Thyroid gland (tissue), 4 donors: ENCODE measurements at regions not wholly inside any gene's neighbourhood (a gene's known extent, or its start where the extent isn't known, plus 50 kb on each side); places are given as distances from the start of the nearest gene placed in this dataset.

Source experiments
- DNase-seq, 2 donors: peaks; one replicate each; pipeline ENCODE4 v3.0.0-alpha.2; 2019
- H3K27ac ChIP-seq, 3 donors: fragments of 200-600 bp; sonication (generic); 1 replicate in 2 of 3; 2 replicates in 1 of 3; pipeline ENCODE4 v1.5.1; 2016 to 2019; ENCODE audit warnings: mild to moderate bottlenecking in 1 of 3, moderate library complexity in 1 of 3
- H3K27me3 ChIP-seq: fragments of 200-600 bp; sonication (generic); one replicate; pipeline ENCODE4 v1.5.1; 2019
- H3K36me3 ChIP-seq, 2 donors: fragments of 200-600 bp; sonication (generic); one replicate each; pipeline ENCODE4 v1.5.1; 2016 to 2019
- H3K4me1 ChIP-seq, 2 donors: fragments of 200-600 bp; sonication (generic); one replicate each; pipeline ENCODE4 v1.5.1; 2017 to 2019
- H3K4me3 ChIP-seq, 3 donors: fragments of 200-600 bp; sonication (generic); replicated peaks in 1 of 3; 1 replicate in 2 of 3; 2 replicates in 1 of 3; pipeline ENCODE4 v1.5.1; 2016; ENCODE audit warnings: mild to moderate bottlenecking in 1 of 3
- H3K9me3 ChIP-seq: fragments of 200-600 bp; sonication (generic); one replicate; pipeline ENCODE4 v1.5.1; 2017
- POLR2A ChIP-seq, 2 donors: fragments of 450-650 bp; IDR thresholded peaks; one replicate each; pipeline ENCODE4 v1.6.1; 2017; ENCODE audit warnings: antibody characterized with exemption in 2 of 2, mild to moderate bottlenecking in 2 of 2, moderate library complexity in 1 of 2
- WGBS, 2 donors: methylation state at CpG; one replicate each; pipeline ENCODE4 v1.1.5; 2017; 5-methylcytosine and 5-hydroxymethylcytosine counted together
- intact Hi-C: fragments of 100-400 bp; cut with DNase I; formaldehyde crosslinking; loops from one replicate; pipeline ENCODE4 v1.15.1; 2023
- TF ChIP-seq, protein P1 (sequence below), 6 experiments: fragments of 200-600 bp in 3 of 6; fragments of 450-650 bp in 3 of 6; sonication (generic) in 3 of 6; IDR thresholded peaks; one replicate each; pipeline ENCODE4 v1.5.1; 2016 to 2019; ENCODE audit warnings: antibody characterized with exemption in 6 of 6, mild to moderate bottlenecking in 2 of 6, inconsistent platforms in 1 of 6, moderate library complexity in 1 of 6

DNA sequence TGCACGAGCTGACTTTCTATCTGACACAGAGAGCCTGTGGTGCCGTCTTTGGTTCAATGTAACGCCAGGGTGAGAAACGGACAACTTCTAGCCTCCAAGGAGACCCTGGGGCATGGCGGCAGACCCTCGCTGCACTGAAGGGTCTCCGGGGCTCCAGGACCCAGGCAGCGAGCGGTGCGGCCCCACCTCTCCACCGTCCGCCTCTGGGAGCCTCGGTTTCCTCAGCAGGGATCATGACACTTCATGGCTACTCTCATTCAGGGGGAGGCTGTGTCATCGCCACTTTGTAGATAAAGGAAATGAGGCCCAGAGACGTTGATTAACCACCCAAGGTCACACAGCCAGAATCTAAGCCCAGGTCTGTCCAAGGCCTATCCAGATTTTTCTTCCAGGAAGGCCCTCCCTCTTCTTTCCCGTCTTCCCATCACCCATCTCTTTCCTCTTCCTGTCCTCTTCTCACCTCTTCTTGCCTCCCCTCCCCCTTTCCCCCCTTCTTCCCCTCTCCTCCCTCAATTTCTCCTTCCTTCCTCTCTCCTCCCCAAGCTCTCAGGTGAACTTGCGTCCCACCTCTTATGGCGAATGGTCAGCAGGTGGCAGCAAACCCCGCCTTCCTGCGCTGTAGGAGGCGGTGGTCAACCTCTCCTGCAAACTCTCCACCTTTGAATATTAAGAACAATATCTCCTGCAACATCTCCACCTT, 69.3 kb upstream of the HMX1 start:
- WGBS, 2 donors: 66 to 70% methylated on average over 20 to 21 of the region's 21 CpGs
- H3K4me1 ChIP-seq: no peaks in the 10 kb centered on the region
- peak; percentile 18 to 20 for DNase-seq
- H3K27me3 ChIP-seq: no peaks in the 10 kb centered on the region
- no peaks in the 10 kb centered on the region for H3K9me3 ChIP-seq
- intact Hi-C loops: no loop called here
- TF ChIP-seq, protein P1, sequence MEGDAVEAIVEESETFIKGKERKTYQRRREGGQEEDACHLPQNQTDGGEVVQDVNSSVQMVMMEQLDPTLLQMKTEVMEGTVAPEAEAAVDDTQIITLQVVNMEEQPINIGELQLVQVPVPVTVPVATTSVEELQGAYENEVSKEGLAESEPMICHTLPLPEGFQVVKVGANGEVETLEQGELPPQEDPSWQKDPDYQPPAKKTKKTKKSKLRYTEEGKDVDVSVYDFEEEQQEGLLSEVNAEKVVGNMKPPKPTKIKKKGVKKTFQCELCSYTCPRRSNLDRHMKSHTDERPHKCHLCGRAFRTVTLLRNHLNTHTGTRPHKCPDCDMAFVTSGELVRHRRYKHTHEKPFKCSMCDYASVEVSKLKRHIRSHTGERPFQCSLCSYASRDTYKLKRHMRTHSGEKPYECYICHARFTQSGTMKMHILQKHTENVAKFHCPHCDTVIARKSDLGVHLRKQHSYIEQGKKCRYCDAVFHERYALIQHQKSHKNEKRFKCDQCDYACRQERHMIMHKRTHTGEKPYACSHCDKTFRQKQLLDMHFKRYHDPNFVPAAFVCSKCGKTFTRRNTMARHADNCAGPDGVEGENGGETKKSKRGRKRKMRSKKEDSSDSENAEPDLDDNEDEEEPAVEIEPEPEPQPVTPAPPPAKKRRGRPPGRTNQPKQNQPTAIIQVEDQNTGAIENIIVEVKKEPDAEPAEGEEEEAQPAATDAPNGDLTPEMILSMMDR (IDR thresholded peaks at IDR 0.05): peak in 2 of 6 experiments; percentile 36 to 43
- TF ChIP-seq POLR2A (IDR thresholded peaks at IDR 0.05): no peak
- H3K36me3 ChIP-seq: no peaks in the 10 kb centered on the region
- H3K4me3 ChIP-seq: no peak overlapping the region
- H3K27ac ChIP-seq: no peak overlapping the region

DNA sequence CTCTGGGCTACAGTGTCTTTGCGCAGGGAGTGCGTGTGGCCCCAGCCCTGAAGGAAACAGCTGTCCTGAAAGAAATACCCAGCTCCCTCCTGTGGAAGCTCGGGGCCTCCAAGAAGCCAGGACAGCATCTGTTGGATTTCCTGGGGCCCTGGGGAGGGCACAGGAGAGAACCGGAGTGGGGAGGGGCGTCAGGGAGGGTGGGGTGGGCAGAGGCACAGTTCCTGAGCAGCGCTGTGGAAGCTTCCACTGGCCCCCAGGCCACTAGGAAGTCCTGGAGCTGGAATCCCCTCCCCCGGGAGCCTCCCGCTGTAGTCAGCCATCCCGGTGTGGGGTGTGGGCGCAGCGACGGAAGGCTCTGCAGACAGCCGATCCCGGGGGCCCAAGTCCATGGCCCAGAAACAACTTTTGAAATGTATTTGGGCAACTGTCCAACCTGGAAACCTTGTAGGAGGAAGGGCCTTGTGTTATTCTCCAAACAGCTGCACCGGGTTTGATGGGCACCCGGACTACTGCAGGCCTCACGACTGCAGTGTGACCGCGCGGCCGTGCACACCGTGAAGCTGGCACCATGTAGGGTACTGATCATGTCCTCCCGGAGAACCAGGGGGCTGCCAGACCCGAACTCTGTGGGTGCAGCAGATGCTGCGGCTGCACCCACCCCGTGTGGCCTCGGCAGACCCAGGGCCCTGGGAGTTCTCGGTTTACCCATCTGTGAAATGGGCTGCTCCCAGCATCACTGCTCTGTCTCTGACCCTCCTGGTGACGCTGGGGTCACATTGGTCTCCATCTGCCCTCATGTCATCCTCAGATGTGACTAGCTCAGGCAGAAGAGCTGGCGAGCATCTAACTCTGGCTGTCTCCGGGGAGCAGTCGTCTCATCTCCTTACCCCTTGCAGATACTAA, 68.5 kb upstream of the HMX1 start:
- Histone ChIP-seq H3K27ac (no peak overlapping the region), H3K9me3 (no peaks in the 10 kb centered on the region), H3K36me3 (no peaks in the 10 kb centered on the region), H3K4me1 (no peaks in the 10 kb centered on the region), H3K4me3 (no peak overlapping the region), H3K27me3 (no peaks in the 10 kb centered on the region)
- intact Hi-C loops: no loop called here
- WGBS, 2 donors: 9 to 33% methylated on average over 4 to 31 of the region's 32 CpGs
- DNase-seq: no peak
- TF ChIP-seq POLR2A (IDR thresholded peaks at IDR 0.05): no peak
- TF ChIP-seq, protein P1 (IDR thresholded peaks at IDR 0.05): no peak

DNA sequence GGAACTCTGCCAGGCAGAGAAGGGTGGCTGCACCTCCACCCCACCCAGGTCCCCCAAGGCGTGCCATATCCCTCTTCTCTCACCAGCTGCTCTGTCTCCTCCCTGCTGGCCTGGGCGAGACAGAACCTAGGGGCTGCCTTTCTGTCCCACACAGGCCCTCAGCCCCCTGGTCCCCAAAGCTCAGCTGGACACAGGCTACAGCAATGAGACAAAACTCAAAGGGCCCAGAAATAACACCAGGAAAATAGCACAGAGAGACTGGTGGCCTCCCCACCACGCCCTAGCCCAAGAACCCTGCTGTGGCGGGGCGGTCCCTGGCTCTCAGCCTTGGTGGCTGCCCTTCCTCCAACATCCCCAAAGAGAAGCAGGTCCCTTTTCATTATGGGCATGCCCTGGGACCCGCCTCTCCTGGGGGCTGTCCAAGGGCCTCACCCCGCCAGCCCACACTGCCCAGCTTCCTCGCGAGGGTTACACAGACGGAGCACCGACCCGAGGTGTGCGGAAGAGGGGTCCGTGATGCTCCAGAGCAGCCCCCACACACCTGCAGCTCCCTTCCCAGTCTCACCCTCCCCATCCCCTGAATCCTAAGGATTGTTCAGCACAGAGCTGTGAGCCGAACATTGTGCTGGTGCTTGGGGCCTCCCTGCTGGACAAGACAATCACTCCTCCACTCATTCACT, 67.7 kb upstream of the HMX1 start:
- intact Hi-C loops: no loop called here
- H3K27ac ChIP-seq: no peak overlapping the region
- no peak for TF ChIP-seq POLR2A (IDR thresholded peaks at IDR 0.05)
- TF ChIP-seq, protein P1 (IDR thresholded peaks at IDR 0.05): no peak
- no peaks in the 10 kb centered on the region for H3K9me3 ChIP-seq
- no peak for DNase-seq
- H3K27me3 ChIP-seq: no peaks in the 10 kb centered on the region
- WGBS, 2 donors: 44 to 51% methylated on average over 5 to 7 of the region's 15 CpGs
- no peaks in the 10 kb centered on the region for H3K36me3 ChIP-seq
- no peak overlapping the region for H3K4me3 ChIP-seq
- no peaks in the 10 kb centered on the region for H3K4me1 ChIP-seq

DNA sequence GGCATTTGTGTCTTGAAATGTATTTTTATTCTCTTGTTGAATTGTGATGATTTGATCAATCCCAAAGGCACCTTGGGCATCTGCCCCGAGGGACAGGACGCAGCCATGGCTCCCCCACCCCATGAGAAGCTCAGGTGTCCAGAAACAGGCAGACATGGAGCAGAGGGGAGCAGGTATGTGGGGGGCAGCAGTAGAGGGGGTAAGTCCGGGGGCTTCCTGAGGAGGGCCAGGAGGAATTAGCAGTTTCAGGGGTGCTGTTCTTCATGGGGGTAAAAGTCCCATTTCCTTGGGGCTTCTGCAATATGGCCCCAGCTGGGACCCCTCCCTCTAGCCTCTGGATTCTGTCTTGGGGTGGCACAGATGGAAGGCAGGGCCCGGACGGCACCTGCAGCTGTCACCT, 67.0 kb upstream of the HMX1 start:
- Histone ChIP-seq H3K36me3 (no peaks in the 10 kb centered on the region), H3K27me3 (no peaks in the 10 kb centered on the region), H3K9me3 (no peaks in the 10 kb centered on the region), H3K27ac (no peak overlapping the region), H3K4me3 (no peak overlapping the region), H3K4me1 (no peaks in the 10 kb centered on the region)
- TF ChIP-seq, protein P1 (IDR thresholded peaks at IDR 0.05): no peak
- no peak for TF ChIP-seq POLR2A (IDR thresholded peaks at IDR 0.05)
- intact Hi-C loops: no loop called here
- WGBS, 2 donors: 73 to 90% methylated on average over 5 of the region's 5 CpGs
- no peak for DNase-seq
